ENCODE measurements at regions not wholly inside any gene's neighbourhood (a gene's known extent, or its start where the extent isn't known, plus 50 kb on each side); places are given as distances from the start of the nearest gene placed in this dataset.

- no peak for DNase-seq (ENCODE audit: low spot score)
Measured at GRCh38 chr6:95142661-95143335, 434.5 kb upstream of the MANEA start.

- DNase-seq (ENCODE audit: low spot score) = peak; percentile 86
Measured at GRCh38 chr6:95143408-95144180, 433.7 kb upstream of the MANEA start.

GRCh38 chr6:95145457-95145856, 431.9 kb upstream of the MANEA start:
- DNase-seq (ENCODE audit: low spot score) = no peak

DNA sequence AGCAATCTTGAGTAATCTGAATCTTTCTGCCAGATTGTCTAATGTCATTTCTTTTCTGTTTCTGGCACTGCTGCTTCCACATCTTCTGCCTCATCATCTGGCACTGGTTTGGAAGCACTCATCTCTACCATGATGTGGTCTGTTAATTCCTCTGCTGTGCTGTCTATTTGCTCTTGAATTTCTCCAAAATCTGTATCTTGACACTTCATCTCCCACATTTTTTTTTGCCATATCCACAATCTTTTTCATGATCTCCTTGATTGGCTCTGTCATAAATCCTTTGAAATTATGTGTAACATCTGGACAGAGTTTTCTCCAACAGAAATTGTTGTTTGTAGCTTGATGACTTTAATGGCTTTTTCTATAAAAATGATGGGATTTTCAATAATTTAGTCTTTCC, 417.8 kb upstream of the MANEA start:
- peak; percentile 88 for DNase-seq (ENCODE audit: low spot score)

- no peak for DNase-seq (ENCODE audit: low spot score)
Measured at GRCh38 chr6:95169775-95170174, 407.6 kb upstream of the MANEA start.

GRCh38 chr6:95175927-95176675, 401.2 kb upstream of the MANEA start:
- peak; percentile 84 for DNase-seq (ENCODE audit: low spot score)

GRCh38 chr6:95185874-95186273, 391.5 kb upstream of the MANEA start:
- DNase-seq (ENCODE audit: low spot score) = peak; percentile 20

GRCh38 chr6:95186710-95187109, 390.6 kb upstream of the MANEA start:
- DNase-seq (ENCODE audit: low spot score) = no peak

DNA sequence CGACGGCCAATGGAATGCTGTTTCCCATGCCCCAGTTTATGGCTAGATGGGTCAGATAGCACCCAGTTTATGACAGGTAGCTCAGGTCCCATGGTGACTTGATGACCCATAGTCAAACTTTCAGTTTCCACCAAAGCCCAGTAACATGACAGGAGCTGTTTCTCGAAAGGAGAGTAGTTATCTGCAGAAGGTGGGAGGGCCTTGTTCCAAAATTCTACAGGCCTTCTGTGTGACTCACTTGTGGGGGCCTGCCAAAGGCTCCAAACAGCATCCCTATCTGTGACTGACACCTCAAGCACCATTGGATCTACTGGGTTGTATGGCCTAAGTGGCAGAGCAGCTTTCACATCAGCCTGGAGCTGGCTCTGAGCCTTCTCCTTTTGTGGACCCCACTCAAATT, 379.7 kb upstream of the MANEA start:
- no peak for DNase-seq (ENCODE audit: low spot score)

- DNase-seq (ENCODE audit: low spot score) = peak; percentile 63
Measured at GRCh38 chr6:95203153-95203754, 374.1 kb upstream of the MANEA start.

- DNase-seq (ENCODE audit: low spot score) = no peak
Measured at GRCh38 chr6:95204178-95204577, 373.2 kb upstream of the MANEA start.

DNA sequence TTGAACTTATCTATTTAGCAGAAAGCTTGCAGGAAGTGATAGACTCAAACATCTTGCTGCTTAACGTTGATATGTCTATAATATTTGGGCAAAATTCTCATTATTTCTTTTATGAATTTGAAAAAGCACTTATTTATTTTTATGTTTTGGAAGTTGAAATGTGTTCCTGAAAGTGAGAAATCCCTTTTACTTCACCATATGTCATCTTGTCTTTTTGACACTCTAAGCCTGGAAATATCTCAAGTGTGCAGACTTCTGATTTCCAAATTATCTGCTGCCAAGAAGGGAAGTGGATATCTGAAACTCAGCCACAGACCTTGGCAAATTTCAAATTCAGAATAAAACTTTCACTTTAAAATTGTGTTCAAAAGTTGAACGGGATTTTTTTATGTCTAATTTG, 368.7 kb upstream of the MANEA start:
- no peak for DNase-seq (ENCODE audit: low spot score)

DNA sequence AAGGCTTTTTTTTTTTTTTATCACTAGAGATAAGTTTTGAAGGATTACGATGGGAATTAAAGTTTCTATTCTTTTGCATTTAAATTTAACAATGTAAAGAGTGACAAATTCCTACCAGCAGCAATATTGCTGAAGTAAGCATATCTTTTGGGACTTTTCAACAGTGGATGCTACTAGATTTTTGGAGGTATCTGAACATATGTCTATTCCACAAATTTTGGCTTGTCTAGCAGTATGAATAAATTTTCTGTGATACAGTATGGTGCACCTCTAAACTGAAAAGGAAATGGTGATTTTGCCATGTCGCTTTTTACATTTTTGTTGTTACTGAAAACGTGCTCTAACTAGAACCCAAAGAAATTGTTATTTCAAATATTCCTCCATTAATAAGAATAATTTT, 368.3 kb upstream of the MANEA start:
- DNase-seq (ENCODE audit: low spot score) = no peak

GRCh38 chr6:95216555-95216954, 360.8 kb upstream of the MANEA start:
- DNase-seq (ENCODE audit: low spot score) = no peak

GRCh38 chr6:95227351-95227750, 350.0 kb upstream of the MANEA start:
- DNase-seq (ENCODE audit: low spot score) = peak; percentile 29

GRCh38 chr6:95228636-95229035, 348.7 kb upstream of the MANEA start:
- no peak for DNase-seq (ENCODE audit: low spot score)

GRCh38 chr6:95230071-95230740, 347.1 kb upstream of the MANEA start:
- DNase-seq (ENCODE audit: low spot score) = no peak

- DNase-seq (ENCODE audit: low spot score) = no peak
Measured at GRCh38 chr6:95231416-95231815, 345.9 kb upstream of the MANEA start.

DNA sequence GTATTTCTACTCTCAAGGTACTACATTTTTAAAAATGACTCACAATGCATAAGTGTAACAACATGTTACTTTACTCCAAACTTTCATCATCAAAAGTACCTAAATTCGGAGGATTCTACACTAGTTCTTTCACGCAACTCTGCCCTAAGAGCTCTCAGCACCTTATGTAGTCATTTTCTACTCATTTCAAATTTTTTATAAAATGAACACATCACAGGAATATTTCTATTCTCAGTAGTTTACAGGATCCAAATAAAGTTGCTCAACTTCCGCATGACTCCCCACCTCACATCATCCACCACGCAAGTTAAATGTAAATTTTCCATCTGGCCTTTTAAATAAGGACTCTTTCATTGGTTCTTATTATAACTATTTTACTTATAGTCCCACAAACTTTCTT, 344.9 kb upstream of the MANEA start:
- DNase-seq (ENCODE audit: low spot score) = no peak

DNA sequence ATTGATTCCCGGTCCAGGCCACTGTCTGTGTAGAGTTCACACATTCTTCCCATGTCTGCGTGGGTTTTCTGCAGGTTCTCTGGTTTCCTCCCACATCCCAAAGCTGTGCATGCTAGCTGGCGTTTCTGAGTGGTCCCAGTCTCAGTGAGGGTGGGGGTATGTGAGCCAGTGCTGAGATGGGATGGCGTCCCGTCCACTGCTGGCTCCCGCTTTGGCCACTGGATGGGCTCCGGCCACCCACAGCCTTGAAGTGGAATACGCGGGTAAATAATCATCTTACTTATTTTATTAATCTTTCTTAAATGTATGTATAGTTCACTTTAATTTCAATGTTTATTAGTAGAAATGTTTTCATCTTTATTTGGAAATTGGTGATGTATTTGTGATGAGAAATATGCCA, 343.5 kb upstream of the MANEA start:
- DNase-seq (ENCODE audit: low spot score) = no peak

GRCh38 chr6:95240514-95240913, 336.8 kb upstream of the MANEA start:
- DNase-seq (ENCODE audit: low spot score) = peak; percentile 93

- DNase-seq (ENCODE audit: low spot score) = no peak
Measured at GRCh38 chr6:95242560-95242959, 334.8 kb upstream of the MANEA start.

Measured in SK-N-DZ (cell line).